NCI-H2227 treated with DMSO at 0.1 percent for 48 hours (cell line): ENCODE measurements at regions not wholly inside any gene's neighbourhood (a gene's known extent, or its start where the extent isn't known, plus 50 kb on each side); places are given as distances from the start of the nearest gene placed in this dataset.

Experiments used
- DNase-seq: peaks from one replicate; lab custom pipeline; 2025; lab: John Stamatoyannopoulos, UW

GRCh38 chr4:135605076-135605475 is 1403.5 kb upstream of the PABPC4L start:
- DNase-seq: no peak

GRCh38 chr4:135604531-135604930 is 1402.9 kb upstream of the PABPC4L start:
- no peak for DNase-seq

DNA sequence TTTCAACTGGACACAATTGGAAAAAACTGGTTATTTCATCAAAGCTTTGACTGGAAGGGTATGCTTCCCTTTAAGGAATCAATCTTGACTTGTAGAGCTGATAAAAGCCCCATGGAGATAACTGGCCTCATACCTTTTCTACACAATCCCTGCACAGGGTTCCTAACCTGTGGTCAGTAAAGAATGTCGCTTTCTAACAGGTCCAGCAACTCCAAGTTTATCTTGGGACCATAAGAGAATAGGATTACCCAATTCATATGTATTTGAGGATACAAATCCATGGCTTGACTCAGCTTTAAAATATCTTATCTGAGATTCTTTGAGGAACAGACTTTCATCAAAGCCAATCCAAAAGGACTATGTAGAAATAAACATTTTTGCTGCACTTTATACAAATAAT is 1399.8 kb upstream of the PABPC4L start:
- DNase-seq: no peak

DNA sequence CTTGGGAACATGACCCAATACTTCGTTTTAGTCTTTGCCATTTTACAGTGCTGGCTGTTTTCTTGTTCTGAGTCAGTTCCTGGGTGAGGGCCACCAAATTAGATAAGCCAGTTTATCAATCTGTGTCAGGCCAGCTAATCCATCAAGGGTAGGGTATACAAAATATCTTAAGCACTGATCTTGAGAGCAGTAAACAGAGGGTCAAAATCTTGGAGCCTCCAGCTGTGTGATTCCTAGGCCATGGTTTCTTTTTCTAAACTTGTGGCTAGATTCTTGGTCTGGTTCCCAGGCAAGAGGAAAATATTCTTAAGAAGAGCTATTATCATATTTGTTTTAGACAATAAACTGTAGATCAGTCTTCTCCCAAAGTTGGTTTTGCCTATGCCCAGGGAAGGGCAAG is 1396.6 kb upstream of the PABPC4L start:
- DNase-seq: no peak

- no peak for DNase-seq
Measured at GRCh38 chr4:135594521-135594920, 1392.9 kb upstream of the PABPC4L start.

DNA sequence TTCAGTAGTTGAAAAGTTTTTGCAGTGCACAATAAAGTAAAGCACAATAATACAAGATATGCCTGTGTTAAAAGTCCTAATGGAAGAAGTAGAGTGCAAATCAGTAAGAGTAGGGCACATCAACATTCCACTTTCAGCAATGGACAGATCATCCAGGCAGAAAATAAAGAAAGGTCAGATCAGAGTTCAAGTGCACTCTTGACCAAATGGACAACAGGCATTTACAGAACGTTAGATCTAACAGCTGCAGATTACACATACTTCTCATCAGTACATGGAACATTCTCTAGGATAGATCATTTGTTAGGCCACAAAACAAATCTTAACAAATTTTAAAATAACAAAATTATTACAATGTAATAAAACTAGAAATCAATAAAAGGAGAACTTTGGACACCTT is 1373.5 kb upstream of the PABPC4L start:
- DNase-seq: no peak

DNA sequence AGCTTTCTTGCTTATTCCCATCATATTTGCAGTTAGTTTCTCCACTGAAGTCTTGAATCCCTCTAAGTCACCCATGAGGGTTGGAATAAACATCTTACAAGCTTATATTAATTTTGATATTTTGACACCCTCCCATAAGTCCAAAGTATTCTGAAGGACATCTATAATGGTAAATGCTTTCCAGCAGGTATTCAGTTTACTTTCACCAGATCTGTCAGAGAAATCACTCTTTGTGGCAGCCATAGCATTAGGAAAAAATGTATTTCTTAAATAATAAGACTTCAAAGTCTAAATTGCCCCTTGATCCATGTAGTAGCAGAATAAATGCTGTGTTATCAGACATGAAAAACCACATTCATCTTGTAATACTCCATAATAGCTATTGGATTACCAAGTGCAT is 1371.7 kb upstream of the PABPC4L start:
- DNase-seq: no peak

GRCh38 chr4:135564090-135564489 is 1362.5 kb upstream of the PABPC4L start:
- no peak for DNase-seq

- DNase-seq: no peak
Measured at GRCh38 chr4:135553213-135553612, 1351.6 kb upstream of the PABPC4L start.

DNA sequence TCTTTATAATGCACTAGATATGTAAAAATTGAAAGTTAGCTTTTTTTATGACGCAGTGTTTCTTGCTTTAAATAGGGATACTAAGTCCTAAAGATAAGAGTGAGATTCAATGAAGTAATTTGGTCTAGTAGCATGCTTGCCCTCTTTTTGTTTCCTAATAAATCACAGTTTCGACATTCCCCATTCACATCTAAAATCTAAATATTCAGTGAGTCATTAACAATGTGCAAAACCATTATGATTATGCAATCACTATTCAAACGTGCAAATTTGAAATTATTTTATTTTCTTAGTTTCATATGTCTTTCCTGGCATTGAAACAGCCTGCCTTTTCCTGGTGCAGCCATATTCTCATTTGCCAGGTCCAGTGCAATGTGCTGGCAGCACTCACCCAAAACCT is 1350.5 kb upstream of the PABPC4L start:
- DNase-seq: no peak

DNA sequence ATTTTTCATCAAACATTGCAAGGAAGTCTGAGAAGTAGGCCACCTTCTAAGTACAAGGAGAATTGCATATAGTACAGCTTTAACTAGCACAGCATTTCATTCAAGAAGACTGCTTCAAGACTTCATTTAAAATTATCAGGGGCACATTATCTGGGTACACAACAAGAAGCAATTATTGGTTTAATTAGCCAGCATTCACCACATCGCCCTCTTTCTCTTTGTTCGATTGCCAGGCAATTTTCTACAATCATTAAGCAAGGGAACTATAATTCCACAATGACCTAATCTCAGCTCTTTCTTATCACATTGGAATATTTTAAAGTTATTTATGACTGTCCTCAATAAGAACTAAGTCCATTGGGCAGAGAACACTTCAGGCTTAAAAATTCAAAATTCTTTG is 1347.1 kb upstream of the PABPC4L start:
- DNase-seq: no peak

DNA sequence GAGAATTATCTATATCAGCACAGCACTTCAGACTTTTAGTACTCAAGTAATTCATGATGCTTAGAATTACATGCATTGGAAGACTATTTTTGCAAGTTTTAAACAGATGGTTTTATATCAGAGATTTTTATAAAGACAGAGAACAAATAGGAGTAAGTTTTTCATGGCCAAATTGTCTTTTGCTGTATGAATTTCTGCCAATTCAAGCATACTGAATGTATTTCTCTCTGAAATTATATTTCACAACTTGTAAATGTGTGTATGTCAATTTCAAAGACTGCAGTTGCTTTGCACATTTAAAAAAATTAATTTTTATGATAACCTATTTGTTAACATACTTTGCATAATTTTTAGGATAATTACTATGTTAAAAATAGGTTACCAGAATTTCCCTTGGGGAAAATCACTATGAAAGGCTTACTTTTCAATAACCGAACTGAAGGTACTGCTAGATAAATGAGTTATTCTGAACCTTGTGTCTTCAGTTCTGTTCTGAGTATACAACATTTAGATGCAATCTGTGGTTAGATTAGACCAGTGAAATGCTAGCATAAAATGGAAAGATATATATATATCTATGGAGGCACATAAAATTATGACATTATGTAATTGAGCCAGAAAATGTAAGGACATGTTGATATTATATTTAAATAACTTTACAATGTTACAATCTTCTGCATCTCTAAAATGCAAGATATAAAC is 1344.2 kb upstream of the PABPC4L start:
- DNase-seq: no peak

- DNase-seq: no peak
Measured at GRCh38 chr4:135538698-135539097, 1337.1 kb upstream of the PABPC4L start.

- DNase-seq: no peak
Measured at GRCh38 chr4:135533053-135533452, 1331.5 kb upstream of the PABPC4L start.

DNA sequence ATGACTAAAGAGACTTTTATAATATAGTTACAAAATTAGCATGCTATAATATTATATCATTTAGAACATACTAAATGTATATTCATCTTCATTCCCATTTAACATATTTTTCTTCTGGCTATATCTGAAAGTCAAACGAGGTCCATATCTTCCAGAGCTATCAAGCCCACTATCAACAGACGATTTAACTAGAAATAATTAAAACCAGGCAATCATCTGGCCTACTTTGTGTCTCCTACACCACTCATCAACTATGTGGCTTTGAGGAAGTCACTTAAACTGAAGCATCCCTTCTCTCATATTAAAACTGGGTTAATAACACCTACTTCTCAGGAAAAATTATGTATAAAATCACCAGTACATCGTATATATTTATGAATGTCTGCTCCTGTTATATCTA is 1330.5 kb upstream of the PABPC4L start:
- no peak for DNase-seq

DNA sequence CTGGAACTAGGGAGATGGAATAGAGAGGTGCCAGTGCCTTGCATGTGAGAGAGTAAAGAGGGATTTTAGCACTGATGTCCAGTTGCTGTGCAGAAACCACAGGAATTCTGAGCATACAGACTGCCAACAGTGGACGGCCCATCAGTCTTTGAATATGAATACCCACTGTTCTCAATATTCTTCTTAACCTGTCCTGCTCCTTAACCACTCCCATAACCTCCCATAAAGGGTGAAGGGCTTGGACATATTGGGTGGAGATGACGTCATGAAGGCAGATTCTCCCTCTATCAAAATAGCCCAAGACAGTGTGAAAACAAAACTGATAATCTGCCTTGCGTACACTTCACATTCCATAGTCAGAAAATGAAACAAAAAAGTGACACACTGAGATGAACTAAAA is 1313.7 kb upstream of the PABPC4L start:
- no peak for DNase-seq

DNA sequence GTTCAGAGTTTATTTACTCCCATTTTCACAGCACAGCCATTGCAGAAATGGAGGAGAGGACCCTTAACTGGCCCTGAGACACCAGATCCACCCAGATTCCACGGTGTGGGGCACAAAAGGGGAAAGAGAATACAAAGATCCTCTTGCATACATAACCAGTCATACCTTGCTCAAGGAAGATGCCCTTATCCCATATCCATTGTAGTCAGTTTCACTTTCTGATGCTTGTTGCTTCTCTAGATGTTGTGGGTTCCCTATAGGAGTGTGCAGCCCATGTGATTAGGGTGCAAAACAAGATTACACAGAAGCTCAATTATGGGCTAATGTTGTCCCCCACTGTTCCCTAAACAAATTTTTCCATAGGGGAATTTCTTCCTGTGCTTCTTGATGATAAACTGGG is 1309.0 kb upstream of the PABPC4L start:
- DNase-seq: no peak

GRCh38 chr4:135508006-135508714 is 1306.6 kb upstream of the PABPC4L start:
- DNase-seq: no peak

GRCh38 chr4:135497563-135498152 is 1296.1 kb upstream of the PABPC4L start:
- DNase-seq: no peak

- no peak for DNase-seq
Measured at GRCh38 chr4:135492439-135492838, 1290.8 kb upstream of the PABPC4L start.

GRCh38 chr4:135485371-135485770 is 1283.8 kb upstream of the PABPC4L start:
- DNase-seq: no peak

GRCh38 chr4:135476272-135476671 is 1274.7 kb upstream of the PABPC4L start:
- no peak for DNase-seq

DNA sequence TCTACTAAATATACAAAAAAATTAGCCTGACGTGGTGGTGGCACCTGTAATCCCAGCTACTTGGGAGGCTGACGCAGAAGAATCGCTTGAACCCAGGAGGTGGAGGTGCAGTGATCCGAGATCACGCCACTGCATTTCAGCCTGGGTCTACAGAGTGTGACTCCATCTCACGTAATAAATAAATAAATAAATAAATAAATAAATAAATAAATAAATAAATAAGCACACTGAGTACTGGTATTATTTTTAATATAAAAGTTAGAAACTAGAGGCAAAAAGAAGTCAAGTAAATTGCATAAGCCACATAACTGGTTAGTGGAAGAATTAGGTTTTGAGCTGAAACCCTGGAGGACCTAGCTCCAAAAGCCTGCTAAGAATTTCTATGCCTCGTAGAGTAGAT is 1262.7 kb upstream of the PABPC4L start:
- DNase-seq: no peak
